Fibroblast of skin of right biceps (primary cell): ENCODE measurements at regions not wholly inside any gene's neighbourhood (a gene's known extent, or its start where the extent isn't known, plus 50 kb on each side); places are given as distances from the start of the nearest gene placed in this dataset.
A peak's percentile ranks its signal among the peaks of the same experiment; 100 is the strongest.
"Not testable (repeated sequence)": the region's sequence is repeated elsewhere in the genome, so short reads cannot be mapped to it uniquely, and the experiment has no call there.

ENCODE experiments used
- DNase-seq: peaks from one replicate; pipeline ENCODE4 v3.0.0-alpha.2; 2013

DNA sequence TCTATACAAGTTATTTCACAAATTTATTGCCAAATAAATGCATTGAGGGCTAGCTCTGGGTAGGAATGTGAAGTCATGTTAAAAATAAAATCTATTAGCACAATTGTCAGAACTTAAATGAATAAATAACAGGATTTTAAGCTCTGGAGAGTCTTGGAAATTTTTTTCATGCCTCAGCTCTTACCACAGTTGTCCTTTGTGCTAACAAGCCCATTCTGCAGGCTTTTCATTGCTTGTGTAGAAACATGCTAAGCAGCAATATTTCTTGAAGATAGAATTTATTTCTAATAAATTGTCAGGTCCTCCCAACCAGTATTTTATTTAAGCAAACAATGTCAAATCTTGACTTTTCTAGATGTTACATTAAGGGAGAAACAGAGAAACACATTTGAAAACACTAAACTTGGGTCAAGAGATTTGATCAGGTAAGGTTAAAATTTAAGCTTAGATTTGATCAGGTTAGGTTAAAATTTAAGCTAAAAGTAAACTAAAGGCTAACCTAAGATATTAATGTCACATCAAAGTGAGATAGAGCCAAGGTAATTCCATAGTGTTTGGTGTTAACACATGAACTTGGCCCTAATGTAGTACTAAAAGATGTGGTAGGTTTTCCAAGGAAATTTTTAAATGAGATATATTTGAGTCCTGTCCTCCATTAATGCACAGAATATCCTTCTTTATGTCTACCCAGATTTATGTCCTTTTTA, 179.1 kb upstream of the IL1RAPL1 start:
- no peak for DNase-seq

DNA sequence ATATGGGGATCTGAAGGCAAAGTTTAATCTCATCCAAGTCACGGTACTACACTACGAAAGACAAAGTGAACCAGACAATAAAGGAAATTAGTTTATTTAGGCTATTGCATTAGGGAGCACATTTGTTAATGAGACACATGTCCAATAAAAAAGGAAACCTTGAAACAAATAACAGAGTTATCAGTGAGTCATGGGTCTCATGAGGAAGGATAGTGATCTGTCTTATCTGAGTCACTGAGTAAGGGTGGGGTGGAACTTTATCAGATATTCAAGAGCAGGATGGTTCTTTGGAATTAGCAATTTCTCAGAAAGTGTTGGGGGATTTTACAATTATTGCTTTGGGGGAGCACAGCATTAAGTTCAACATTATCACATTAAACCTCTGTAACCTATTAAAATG, 188.9 kb upstream of the IL1RAPL1 start:
- no peak for DNase-seq

DNA sequence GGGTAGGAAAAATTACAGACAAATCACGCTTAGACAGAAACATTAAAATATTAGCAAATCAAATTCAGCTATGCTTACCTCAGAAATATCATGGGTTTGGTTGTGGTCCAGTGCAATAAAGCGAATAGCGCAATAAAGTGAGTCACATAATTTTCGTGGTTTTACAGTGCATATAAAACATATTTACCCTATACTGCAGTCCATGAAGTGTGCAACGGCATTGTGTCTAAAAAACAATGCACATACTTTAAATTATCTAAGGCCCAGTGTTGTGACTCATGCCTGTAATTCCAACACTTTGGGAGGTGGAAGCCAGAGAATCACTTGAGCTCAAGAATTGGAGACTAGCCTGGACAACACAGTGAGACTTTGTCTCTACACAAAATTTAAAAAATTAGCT, 195.7 kb upstream of the IL1RAPL1 start:
- peak; percentile 15 for DNase-seq

DNA sequence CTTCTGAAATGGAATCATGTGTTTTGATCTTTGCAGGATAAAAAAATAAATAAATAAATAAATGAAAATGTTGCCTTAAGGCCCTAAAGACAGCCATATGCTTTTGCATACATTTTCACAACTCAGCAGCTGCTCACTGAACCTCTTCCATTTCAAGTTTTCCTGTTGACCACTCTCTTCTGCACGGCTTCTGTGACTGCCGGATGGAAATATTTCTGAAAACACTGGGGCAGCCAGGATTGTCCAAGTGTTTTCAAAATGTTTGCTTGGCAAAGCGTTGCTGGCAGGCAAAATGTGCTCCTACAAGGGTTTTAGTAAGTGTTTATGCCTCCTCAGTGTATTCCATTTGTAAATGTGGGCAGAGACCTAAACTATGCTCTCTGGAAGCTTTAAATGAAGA, 208.1 kb upstream of the IL1RAPL1 start:
- no peak for DNase-seq

DNA sequence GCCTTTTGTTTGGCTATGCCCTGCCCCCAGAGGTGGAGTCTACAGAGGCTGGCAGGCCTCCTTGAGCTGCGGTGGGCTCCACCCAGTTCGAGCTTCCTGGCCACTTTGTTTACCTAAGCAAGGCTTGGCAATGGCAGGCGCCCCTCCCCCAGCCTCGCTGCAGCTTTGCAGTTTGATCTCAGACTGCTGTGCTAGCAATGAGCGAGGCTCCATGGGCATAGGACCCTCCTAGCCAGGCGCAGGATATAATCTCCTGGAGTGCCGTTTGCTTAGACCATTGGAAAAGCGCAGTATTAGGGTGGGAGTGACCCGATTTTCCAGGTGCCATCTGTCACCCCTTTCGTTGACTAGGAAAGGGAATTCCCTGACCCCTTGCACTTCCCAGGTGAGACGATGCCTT, 219.6 kb upstream of the IL1RAPL1 start:
- DNase-seq = not testable (repeated sequence)

DNA sequence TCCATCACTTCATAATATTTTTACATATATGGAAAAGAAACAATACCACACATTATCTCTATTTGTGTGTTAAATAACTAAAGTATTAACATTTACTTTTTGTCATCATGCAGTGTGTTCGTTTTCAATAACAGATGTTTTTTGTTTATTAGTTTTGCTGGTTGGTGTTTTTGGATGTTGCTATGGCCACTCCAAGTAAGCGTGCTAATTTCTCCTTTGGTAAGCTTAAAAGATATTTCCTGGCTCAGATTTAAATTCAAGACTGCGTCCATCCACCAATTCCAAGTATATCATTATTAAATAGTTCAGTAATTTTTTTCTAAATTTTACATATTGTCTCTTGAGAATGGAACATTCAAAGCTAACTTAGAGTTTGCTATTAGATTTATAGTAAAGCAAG, 235.4 kb upstream of the IL1RAPL1 start:
- no peak for DNase-seq

DNA sequence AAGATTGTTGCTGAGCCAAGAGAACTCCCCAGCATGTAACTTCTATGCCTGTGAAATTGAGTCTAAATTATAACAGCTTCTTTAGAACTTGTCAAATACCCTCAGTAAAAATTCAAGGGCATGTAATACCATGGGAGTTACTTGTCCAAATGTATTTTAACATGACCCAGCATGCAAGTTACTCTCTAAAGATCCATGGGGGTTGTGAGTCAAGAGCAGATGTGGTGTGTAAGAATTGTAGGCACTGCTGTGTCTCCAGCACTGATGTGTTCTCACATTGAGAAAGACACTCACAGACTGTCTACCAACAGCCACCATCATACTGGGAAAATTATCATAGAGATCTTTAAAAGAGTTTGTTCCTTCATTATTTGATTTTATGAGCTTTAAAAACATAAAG, 237.4 kb upstream of the IL1RAPL1 start:
- DNase-seq = no peak

DNA sequence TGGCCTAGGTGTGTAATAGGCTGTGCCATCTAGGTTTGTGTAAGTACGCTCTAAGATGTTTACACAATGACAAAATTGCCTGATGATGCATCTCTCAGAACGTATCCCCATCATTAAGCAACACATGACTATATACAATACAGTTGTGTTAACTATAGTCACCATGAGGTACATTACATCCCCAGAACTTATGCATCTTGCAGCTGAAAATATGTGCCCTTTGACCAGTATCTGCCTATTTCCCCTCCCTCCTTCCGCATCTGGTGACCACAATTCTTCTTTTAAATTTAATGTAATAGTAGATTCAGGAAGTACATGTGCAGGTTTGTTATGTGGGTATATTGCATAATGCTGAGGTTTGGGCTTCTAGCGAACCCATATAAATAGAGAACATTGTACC, 239.8 kb upstream of the IL1RAPL1 start:
- DNase-seq = no peak

DNA sequence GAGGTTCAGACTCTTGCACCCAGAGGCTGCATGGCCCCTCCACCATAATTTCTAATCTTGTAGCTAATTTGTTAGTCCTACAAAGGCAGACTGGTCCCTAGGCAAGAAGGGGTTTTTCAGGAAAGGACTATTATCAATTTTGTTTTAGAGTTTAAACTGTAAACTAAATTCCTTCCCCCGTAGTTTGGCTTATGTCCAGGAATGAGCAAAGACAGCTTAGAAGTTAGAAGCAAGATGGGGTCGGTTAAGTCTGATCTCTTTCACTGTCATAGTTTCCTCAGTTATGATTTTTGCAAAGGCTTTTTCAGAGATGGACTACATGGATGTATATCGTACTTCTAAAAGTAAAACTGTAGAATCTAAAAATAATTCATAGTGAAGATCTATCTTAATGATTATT, 258.1 kb upstream of the IL1RAPL1 start:
- DNase-seq = no peak

DNA sequence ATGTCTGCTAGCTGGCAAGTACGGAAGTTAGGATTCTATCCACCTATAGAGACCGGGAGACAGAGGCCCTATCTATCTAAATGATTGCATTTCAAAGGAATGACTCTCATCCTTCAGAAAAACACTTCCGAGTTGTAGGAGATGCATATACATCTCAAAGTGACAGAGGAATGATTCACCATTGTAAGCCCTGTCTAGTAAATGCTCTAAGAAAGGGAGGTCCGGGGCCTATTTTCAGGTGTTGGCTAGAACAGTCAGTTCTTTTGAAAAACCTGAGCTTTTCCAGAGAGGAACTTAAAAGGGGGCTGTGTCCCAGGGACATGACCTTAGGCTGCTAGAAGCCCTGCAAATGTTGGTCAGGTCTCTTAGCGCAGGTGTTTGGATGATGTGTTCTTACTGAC, 262.9 kb upstream of the IL1RAPL1 start:
- DNase-seq = no peak

DNA sequence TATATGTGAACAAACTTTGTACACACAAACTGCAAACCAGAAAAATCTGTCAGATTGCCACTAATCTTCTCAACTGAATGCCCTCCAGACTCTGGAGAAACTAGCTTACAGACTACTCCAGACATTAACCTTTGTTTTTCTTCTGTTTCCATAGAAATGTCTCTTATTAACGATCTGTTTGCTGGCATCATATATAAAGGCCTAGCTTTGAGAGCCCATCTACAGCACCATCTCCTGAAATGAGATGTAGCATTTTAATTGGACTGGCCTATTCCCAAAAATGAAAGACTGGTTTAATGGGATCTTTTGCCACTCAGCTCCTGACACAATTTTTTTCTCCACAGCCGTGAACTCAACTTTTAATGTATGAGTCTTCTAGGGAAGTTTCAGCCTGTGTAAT, 266.0 kb upstream of the IL1RAPL1 start:
- no peak for DNase-seq

DNA sequence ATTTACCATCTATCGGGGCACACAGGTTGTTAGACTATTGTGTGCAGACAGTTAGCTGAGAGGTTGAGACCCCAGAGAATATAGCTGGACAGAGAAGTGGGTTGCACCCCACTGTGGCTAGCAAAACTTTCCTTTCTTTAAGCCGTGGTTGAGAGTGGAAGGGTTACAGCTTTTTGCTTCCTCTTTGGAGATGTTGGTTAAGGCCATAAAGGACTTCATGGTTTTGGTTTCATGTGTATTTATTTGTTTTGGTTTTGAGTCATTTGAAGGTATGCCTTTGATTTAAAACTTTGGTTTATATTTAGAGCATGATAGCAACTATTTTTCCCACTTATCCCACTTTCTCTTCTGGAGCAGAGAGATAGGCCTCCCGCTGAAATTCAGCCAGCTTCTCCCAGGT, 274.3 kb upstream of the IL1RAPL1 start:
- DNase-seq = no peak

DNA sequence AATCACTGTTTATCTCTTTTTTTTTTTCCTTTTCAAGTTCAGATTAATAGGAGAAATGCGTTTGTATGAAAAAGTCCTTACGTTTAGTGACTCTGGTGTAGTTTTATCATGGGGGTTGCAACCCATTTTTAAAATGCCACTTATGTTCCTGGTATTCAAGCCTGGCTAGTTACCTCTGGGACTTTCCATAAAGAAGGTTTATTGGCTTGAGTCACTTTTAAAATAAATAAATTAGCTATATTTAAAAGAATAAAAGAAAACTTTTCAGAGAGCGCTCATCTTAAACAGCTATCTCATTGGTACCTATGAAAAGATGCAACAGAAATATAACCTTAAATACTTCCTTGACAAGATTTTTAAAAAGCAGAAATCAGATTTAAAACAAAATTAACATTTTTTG, 275.0 kb upstream of the IL1RAPL1 start:
- no peak for DNase-seq

DNA sequence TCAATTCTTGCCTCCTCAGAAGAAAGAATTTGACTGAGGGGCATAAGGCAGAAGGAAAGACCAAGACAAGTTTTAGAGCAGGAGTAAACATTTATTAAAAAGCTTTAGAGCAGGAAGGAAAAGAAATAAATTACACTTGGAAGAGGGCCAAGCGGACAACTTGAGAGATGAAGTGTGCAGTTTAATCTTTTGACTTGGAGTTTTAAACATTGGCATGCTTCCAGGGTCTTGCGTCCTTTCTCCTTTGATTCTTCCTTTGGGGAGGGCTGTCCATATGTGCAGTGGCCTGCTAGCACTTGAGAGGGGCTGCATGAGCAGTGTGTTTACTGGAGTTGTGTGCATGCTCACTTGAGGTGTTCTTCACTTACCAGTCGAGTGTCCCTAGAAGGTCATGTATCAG, 275.8 kb upstream of the IL1RAPL1 start:
- DNase-seq = no peak

DNA sequence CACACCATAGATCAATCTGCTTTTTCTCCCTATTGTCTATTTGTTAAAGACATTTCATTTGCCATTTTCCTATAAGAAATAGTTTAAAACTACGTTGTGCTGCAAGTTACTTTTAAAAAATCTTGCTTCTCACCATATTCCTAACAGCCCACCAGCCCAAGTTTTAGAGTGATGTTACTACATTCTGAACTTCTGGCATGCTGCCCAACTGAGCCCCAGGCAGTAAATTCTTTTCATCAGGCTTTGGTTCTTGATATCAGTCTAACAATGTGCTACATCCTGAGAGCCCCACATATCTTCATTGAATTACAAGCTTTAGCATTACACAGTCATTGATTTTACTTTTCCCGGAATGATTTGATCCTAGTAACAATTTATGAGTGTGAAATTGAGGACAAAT, 283.8 kb upstream of the IL1RAPL1 start:
- no peak for DNase-seq

DNA sequence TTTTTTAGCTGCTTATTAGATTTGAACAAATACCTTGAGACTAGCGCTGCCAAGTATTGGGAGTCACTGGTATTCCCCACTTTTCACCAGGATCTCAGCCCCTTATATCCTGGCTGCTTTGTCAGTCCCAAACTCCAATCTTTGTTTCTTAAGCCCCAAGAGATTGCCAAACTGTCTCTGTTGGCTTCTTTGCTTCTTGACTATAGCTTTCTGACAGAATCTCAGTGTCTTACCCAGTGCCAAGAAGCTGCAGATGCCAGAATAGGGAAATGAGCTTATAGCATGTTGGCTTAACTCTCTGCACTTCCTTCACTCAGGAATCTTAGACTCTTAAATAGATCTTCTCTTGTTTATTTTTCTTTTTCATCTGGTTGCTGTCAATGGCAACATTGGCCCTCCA, 297.5 kb upstream of the DCAF8L1 start:
- DNase-seq = no peak

DNA sequence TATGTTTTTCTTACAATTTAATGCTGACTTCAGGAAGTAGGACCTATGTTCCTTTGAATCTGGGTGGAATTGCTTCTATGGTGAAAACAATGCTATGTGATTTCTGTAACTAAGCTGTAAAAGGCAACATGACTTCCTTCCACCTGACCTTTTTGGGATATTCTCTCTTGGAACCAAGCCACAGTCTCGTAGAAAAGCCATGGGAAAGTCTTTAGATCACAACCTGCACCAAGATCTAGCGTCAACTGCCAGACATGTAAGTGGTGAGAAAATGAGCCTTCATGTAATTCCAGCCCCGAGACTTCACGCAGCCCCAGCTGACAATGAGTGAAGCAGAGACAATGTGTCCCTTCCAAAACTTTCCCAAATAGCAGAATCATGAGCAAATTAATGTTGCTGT, 297.0 kb upstream of the DCAF8L1 start:
- no peak for DNase-seq

DNA sequence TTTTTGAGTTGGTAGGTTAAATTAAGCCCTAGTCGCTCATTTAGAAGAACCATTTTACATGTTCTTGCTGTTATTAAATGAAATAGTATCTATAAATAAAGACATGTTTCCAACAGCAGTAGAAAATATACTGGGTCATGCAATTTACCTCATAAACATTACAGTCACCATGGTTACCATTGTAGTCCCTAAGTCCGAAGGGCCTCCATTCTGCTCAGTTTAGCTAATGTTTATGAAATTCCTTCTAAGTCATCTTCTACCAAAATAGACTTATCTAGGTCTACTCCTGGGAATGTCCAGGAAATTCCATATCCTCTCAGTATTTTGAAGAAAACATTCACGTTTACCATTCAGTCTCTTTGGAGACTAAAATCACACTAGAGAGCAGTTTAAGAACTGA, 292.5 kb upstream of the DCAF8L1 start:
- peak; percentile 2 for DNase-seq

DNA sequence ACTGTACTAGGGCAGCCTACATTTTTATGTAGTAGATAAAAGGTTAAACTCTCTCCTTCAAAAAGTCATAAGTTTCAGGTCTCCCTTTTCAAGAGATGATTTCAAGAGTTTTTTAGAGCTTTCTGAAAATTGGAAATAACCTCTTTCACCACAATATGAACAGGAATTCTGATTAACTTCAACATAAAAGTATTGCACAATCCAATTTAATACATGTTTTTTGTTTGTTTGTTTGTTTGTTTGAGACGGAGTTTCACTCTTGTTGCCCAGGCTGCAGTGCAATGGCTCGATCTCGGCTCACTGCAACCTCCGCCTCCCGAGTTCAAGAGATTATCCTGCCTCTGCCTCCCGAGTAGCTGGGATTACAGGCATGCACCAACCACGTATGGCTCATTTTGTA, 265.4 kb upstream of the DCAF8L1 start:
- no peak for DNase-seq

DNA sequence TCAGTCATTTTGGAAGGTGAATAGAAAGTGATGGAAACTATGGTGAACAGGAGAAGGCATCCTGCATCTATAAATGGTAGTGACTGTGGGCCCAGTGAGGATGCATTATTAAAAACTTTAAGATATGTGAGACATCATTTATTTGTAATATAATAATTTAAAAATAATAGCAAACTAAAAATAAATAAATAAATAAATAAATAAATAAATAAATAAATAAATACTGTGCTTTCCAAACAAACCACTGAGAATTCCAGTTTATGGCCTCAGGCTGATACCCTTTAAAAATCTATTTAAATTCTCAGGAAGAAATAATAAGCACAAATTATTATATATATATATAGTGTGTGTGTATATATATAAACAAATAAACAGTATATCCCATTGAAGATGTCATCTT, 248.0 kb upstream of the DCAF8L1 start:
- DNase-seq = no peak

DNA sequence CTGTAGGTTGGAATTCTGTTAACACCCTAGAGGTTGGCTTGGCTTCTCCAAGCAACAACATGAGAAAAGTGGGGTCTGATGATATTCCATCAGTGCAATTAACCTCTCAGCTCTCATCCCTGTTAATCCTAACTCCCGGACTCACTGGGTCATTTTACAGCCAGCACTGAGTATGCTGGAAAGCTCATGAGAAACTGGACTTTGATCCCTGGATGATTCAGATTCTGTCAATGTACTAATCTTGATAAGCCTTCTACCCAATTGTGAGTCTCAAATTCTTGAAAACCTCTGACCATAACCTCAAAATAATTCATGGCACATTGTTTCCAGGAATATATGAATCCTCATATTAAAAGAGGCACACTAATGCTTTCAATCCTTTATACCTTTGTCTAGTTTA, 244.3 kb upstream of the DCAF8L1 start:
- peak; percentile 1 for DNase-seq

DNA sequence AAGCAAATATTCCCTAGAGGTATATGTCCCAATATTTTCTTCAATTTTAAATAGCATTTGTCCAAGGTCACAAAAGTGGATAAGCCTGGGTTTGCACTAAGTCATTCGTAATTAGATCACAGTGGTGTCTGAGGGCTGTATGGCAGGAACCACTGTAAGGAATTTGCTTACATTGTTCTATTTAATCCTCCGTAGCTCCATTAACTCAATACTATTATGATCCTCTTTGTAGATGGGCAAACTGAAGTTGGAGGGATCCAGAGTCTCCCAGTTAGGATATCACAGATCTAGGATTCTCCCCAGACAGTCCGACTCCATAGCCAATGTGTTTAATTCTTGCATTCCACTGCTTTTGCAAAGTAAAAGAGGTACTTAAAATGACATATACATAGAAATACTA, 242.7 kb upstream of the DCAF8L1 start:
- DNase-seq = no peak

DNA sequence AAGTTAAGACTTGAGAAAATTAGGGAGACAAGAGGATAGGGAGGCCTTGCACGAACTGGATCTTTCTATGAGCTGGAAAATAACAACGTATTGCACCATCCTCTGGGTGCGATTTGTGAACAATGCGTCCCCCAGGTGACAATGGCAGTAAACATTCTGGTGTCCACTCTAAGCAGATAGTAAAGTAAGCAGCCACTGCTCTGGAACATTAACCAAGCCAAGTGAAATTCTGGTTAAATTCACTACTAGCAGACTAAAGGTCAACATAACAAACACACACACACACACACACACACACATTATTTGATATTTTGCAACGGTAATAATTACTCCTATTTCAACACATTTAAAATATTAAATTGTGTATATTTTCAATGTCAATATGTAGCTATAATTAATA, 242.2 kb upstream of the DCAF8L1 start:
- no peak for DNase-seq

DNA sequence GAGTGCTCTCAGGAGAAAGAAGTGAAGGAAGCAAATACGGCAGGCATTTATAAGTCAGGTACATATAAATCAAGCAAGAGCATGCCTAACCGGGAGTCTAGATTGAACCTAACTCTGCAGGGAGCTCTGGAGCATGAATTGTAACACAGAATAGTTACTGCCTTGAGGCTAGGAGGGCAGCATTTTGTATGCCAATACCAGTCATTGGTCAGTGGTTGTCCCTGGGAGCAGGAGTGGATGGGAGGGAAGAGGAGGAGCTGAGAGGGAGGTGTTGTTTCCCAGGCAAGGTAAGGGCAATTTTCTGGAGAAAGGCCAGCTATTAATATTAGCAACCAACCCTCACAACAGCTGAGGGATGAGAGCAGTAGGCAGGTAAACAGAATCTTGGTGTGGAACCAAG, 224.7 kb upstream of the DCAF8L1 start:
- no peak for DNase-seq

DNA sequence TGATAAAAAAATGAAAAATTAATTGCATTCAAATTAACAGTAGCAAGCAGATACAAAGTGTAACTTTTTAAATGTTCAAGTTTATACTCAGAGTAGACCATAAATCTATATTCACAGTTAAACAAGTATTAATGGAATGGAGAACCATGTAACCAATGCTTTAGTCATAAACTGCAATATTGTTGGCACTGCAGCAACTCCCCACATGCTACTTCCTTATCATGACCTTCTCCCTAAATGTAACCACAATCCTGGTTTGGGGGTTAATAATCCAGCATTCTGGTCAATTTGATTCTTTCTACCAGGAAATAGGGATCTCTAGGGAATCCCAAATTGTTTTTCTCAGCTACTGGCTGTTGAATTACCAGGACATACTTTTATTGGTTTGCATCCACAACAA, 223.9 kb upstream of the DCAF8L1 start:
- peak; percentile 3 for DNase-seq

DNA sequence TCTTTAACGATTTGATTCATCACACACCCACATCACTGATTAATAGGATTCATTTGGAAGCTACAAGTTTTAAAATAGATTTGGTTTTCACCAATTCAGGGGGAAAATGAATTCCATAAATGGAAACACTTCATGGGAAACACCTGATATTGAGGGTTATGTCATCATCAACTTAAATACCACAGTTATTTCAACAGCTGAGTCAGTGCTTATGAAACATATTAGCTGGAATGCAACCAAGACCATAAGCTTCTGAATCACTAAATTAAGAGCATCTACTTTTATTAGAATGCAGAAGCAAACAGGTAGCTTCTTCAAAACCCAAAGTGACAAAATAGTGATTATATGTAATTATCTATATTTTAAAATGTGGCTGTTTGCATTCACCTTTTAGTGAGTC, 207.8 kb upstream of the DCAF8L1 start:
- DNase-seq = peak; percentile 72
